HG02885 (cell line): ENCODE measurements at regions not wholly inside any gene's neighbourhood (a gene's known extent, or its start where the extent isn't known, plus 50 kb on each side); places are given as distances from the start of the nearest gene placed in this dataset.

Experiments
- ATAC-seq: cut with Tn5 transposase; IDR thresholded peaks from one replicate; pipeline ENCODE4 v1.9.1; 2021; ENCODE audit warnings: mild to moderate bottlenecking; ENCODE audit not compliant: unreplicated experiment, poor library complexity

- no peak for ATAC-seq
Observed at GRCh38 chr2:12649602-12650400, 66.9 kb upstream of the TRIB2 start.

GRCh38 chr2:12651641-12652040, 65.1 kb upstream of the TRIB2 start:
- no peak for ATAC-seq

GRCh38 chr2:12652723-12653122, 64.0 kb upstream of the TRIB2 start:
- ATAC-seq: no peak

- ATAC-seq: no peak
Observed at GRCh38 chr2:12657560-12657959, 59.2 kb upstream of the TRIB2 start.

- ATAC-seq: no peak
Observed at GRCh38 chr2:12658310-12658945, 58.3 kb upstream of the TRIB2 start.

- no peak for ATAC-seq
Observed at GRCh38 chr2:12661489-12661888, 55.2 kb upstream of the TRIB2 start.

GRCh38 chr2:12663306-12664037, 53.3 kb upstream of the TRIB2 start:
- ATAC-seq: no peak

- ATAC-seq: no peak
Observed at GRCh38 chr2:12665334-12665733, 51.4 kb upstream of the TRIB2 start.

- no peak for ATAC-seq
Observed at GRCh38 chr2:12666445-12666844, 50.3 kb upstream of the TRIB2 start.
